AG04450 (cell line): ENCODE measurements at regions not wholly inside any gene's neighbourhood (a gene's known extent, or its start where the extent isn't known, plus 50 kb on each side); places are given as distances from the start of the nearest gene placed in this dataset.

ENCODE experiments used
- CTCF ChIA-PET: fragments of 300-600, 350-600 bp; formaldehyde crosslinking; extraction: SDS; loops from one replicate; lab custom pipeline; 2022; ENCODE audit warnings: antibody characterized with exemption, inconsistent platforms; lab: Charles Lee
- POLR2A ChIA-PET: fragments of 350-600 bp; formaldehyde crosslinking; extraction: SDS; loops from one replicate; lab custom pipeline; 2021; ENCODE audit warnings: antibody characterized with exemption, inconsistent platforms; lab: Yijun Ruan, JAX
- DNase-seq: peaks from one replicate; pipeline ENCODE4 v3.0.0-alpha.2; 2011; ENCODE audit warnings: low read depth, low spot score
- H3K27ac ChIP-seq: one replicate; pipeline ENCODE4 v1.5.1; 2012; ENCODE audit warnings: low read depth, low read length, control low read depth
- H3K27me3 ChIP-seq: one replicate; pipeline ENCODE4 v1.6.0; 2012; ENCODE audit warnings: low read length; ENCODE audit not compliant: control insufficient read depth, insufficient read depth
- H3K4me3 ChIP-seq: 2 replicates; pipeline ENCODE4 v1.5.1; 2011; ENCODE audit warnings: mild to moderate bottlenecking, low read depth, low read length, control low read depth
- H3K9me3 ChIP-seq: 2 replicates; pipeline ENCODE4 v1.5.1; 2012; ENCODE audit warnings: low read length; ENCODE audit not compliant: control insufficient read depth, insufficient read depth
- TF ChIP-seq, protein P1 (sequence below): IDR thresholded peaks from 2 replicates; pipeline ENCODE4 v1.5.1; 2011; ENCODE audit warnings: low read depth, low read length, control low read depth, inconsistent platforms

DNA sequence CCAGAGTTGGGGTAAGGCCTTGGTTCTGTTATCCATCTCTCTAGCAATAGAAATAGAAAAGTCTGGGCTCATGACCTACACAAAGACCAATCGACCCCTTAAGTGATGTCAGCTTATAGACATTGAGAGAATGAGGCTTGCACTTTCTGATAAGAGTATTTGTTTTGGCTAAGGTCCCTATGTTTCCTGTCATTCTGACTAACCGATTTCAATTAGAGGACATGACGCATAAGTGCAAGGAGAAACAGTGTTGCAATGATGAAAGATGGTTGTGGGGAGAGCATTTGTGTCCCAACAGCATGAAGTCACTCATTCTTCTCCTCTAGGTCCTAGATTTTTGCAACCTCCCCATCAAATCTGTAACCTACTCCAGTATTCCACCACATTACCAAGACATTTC is 255.1 kb downstream of the MAT2B start:
- no peak overlapping the region for H3K4me3 ChIP-seq
- ChIA-PET CTCF (no interaction called here), POLR2A (no interaction called here)
- H3K27me3 ChIP-seq: no peaks in the 10 kb centered on the region
- peak; percentile 77 for DNase-seq
- TF ChIP-seq, protein P1, sequence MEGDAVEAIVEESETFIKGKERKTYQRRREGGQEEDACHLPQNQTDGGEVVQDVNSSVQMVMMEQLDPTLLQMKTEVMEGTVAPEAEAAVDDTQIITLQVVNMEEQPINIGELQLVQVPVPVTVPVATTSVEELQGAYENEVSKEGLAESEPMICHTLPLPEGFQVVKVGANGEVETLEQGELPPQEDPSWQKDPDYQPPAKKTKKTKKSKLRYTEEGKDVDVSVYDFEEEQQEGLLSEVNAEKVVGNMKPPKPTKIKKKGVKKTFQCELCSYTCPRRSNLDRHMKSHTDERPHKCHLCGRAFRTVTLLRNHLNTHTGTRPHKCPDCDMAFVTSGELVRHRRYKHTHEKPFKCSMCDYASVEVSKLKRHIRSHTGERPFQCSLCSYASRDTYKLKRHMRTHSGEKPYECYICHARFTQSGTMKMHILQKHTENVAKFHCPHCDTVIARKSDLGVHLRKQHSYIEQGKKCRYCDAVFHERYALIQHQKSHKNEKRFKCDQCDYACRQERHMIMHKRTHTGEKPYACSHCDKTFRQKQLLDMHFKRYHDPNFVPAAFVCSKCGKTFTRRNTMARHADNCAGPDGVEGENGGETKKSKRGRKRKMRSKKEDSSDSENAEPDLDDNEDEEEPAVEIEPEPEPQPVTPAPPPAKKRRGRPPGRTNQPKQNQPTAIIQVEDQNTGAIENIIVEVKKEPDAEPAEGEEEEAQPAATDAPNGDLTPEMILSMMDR: no peak
- no peak overlapping the region for H3K27ac ChIP-seq
- no peaks in the 10 kb centered on the region for H3K9me3 ChIP-seq

DNA sequence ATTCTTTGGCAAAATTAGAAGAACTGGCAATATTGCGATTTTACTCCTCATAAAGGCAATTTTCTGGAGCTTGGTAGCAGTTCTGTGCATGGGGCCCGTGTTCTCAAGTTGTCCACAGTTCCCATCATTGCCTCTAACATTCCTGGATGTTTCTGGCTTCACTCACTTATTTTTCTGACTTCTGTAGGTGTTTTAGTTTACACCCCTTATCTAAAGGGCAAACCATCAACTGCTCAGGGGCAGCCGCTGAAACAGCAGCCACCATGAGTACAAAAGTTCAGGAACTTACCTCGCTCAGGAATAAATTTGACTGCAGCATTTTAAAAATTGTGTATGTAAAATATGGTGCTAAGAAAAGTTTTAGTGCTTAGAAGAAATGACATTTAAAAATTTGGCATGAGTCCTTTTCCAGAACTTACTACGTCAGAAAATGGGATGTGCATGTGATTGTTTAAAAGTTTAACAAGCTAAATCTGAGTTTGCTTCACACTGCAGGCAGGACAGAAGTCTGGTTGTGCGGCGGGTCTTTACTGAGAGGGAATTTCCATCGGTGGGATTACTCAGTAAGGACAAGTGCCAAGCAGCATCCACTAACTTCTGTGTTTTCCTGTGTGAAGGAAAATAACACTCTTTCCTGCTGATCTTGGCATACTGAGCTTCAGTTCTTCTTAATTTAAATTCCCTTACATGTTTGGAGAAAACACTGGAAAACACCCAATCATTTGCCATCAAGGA is 261.7 kb downstream of the MAT2B start:
- no peak overlapping the region for H3K4me3 ChIP-seq
- H3K9me3 ChIP-seq: peaks cover 3% of the 10 kb centered on the region; the same call in 1 of the 2 replicates
- DNase-seq: no peak
- ChIA-PET CTCF (no interaction called here), POLR2A (no interaction called here)
- TF ChIP-seq, protein P1: no peak
- H3K27ac ChIP-seq: no peak overlapping the region
- no peaks in the 10 kb centered on the region for H3K27me3 ChIP-seq

GRCh38 chr5:163770625-163771024 is 265.2 kb downstream of the MAT2B start:
- ChIA-PET CTCF (no interaction called here), POLR2A (no interaction called here)
- no peak overlapping the region for H3K4me3 ChIP-seq
- DNase-seq: no peak
- peaks cover 3% of the 10 kb centered on the region; the same call in 1 of the 2 replicates for H3K9me3 ChIP-seq
- TF ChIP-seq, protein P1: no peak
- H3K27me3 ChIP-seq: no peaks in the 10 kb centered on the region
- H3K27ac ChIP-seq: no peak overlapping the region

DNA sequence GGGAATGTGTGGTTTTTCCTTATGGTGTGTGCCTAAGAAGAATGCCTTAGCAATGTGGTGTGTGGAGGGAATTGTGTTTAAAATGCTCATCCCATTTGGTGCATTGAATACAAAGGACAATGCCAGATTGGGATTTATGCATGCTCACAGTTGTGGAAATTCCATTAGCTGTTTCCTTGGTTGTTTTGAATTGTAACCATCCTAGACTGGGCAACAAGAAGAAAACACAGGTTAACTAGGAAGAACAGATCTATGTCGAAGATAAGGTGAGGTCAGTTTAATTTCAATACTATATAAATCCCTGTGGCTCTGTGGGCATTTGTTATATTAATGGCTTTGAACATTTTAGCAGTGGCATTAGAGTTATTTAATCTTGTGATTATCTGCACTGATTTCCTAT is 266.8 kb downstream of the MAT2B start:
- POLR2A ChIA-PET: no interaction called here
- Histone ChIP-seq H3K9me3 (peaks cover 3% of the 10 kb centered on the region; the same call in 1 of the 2 replicates), H3K4me3 (no peak overlapping the region), H3K27me3 (no peaks in the 10 kb centered on the region), H3K27ac (no peak overlapping the region)
- TF ChIP-seq, protein P1: no peak
- CTCF ChIA-PET: no interaction called here
- DNase-seq: no peak

DNA sequence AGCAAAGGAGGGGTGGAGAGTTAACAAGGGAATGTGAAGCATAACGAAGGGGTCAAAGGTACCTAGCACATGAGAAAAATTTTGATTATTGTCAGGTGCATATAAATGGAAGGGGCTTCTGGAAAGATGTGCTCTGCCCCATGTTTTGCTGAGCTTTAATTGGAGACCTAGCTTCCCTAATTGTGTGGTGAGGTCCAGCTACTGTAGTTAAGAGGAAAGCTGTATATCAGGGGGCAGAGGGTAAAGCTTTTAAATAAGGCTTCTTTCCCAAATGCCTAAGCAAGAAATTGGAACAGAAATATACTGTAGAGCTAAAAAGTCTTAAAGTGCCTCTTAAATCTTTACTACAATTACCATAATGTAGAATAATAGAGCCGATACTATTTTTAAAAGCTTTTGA is 267.2 kb downstream of the MAT2B start:
- TF ChIP-seq, protein P1: no peak
- DNase-seq: no peak
- Histone ChIP-seq H3K27me3 (no peaks in the 10 kb centered on the region), H3K9me3 (peaks cover 3% of the 10 kb centered on the region; the same call in 1 of the 2 replicates), H3K27ac (no peak overlapping the region), H3K4me3 (no peak overlapping the region)
- ChIA-PET POLR2A (no interaction called here), CTCF (no interaction called here)
